ENCODE measurements at regions not wholly inside any gene's neighbourhood (a gene's known extent, or its start where the extent isn't known, plus 50 kb on each side); places are given as distances from the start of the nearest gene placed in this dataset.

DNA sequence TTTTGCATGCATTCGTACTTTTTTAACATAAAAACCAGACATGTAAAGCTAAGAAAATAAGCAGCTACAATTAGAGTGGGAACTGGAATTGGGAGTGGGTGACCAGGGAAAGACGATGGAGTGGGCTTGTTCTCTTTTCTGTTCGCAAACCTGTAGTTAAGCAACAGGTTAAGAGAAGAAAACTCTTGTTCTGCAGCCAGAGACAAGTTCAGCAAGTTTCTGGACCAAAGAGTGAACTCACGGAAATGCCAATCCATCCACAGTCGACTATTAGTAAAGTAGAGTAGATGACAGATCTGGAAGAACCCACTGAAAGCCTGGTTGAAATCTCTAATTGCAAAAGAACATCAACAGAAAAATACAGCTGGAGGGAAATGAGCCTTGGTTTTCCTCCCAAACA lies 197.8 kb downstream of the TFAP2A start:
- H3K4me3 Mint-ChIP-seq (ENCODE audit: low read depth, unreplicated experiment) = no peak overlapping the region
- TF ChIP-seq, protein P1, sequence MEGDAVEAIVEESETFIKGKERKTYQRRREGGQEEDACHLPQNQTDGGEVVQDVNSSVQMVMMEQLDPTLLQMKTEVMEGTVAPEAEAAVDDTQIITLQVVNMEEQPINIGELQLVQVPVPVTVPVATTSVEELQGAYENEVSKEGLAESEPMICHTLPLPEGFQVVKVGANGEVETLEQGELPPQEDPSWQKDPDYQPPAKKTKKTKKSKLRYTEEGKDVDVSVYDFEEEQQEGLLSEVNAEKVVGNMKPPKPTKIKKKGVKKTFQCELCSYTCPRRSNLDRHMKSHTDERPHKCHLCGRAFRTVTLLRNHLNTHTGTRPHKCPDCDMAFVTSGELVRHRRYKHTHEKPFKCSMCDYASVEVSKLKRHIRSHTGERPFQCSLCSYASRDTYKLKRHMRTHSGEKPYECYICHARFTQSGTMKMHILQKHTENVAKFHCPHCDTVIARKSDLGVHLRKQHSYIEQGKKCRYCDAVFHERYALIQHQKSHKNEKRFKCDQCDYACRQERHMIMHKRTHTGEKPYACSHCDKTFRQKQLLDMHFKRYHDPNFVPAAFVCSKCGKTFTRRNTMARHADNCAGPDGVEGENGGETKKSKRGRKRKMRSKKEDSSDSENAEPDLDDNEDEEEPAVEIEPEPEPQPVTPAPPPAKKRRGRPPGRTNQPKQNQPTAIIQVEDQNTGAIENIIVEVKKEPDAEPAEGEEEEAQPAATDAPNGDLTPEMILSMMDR (IDR thresholded peaks at IDR 0.05; ENCODE audit: unreplicated experiment) = no peak
- no peaks in the 10 kb centered on the region for H3K4me1 Mint-ChIP-seq (ENCODE audit: low read depth, unreplicated experiment)
- BruUV-seq (replicated peaks) = no TSS peak
- no peak overlapping the region for H3K27ac Mint-ChIP-seq (ENCODE audit: unreplicated experiment)
- no peaks in the 10 kb centered on the region for H3K36me3 Mint-ChIP-seq (ENCODE audit: insufficient read depth, unreplicated experiment)
- no peaks in the 10 kb centered on the region for H3K27me3 Mint-ChIP-seq (ENCODE audit: unreplicated experiment)
- CTCF ChIA-PET = no interaction called here
- H3K9me3 Mint-ChIP-seq (ENCODE audit: low read depth, unreplicated experiment) = peaks cover 3% of the 10 kb centered on the region
- DNase-seq = no peak
- intact Hi-C loops (cut with micrococcal nuclease; ENCODE audit: unreplicated experiment) = no loop called here

GRCh38 chr6:10215326-10216110 lies 199.4 kb downstream of the TFAP2A start:
- Mint-ChIP-seq H3K9me3 (ENCODE audit: low read depth, unreplicated experiment) (peaks cover 3% of the 10 kb centered on the region), H3K27me3 (ENCODE audit: unreplicated experiment) (no peaks in the 10 kb centered on the region), H3K4me3 (ENCODE audit: low read depth, unreplicated experiment) (no peak overlapping the region), H3K27ac (ENCODE audit: unreplicated experiment) (no peak overlapping the region), H3K36me3 (ENCODE audit: insufficient read depth, unreplicated experiment) (peaks cover 3% of the 10 kb centered on the region), H3K4me1 (ENCODE audit: low read depth, unreplicated experiment) (peaks cover under 1% of the 10 kb centered on the region)
- no peak for DNase-seq
- CTCF ChIA-PET = interaction anchor here (0.5 kb wide), 1 partner anchor 748 kb away, joined by 3 read pairs; no protein-coding TSS in a partner anchor
- TF ChIP-seq, protein P1 (IDR thresholded peaks at IDR 0.05; ENCODE audit: unreplicated experiment) = no peak
- no TSS peak for BruUV-seq (replicated peaks)
- intact Hi-C loops (cut with micrococcal nuclease; ENCODE audit: unreplicated experiment) = no loop called here

DNA sequence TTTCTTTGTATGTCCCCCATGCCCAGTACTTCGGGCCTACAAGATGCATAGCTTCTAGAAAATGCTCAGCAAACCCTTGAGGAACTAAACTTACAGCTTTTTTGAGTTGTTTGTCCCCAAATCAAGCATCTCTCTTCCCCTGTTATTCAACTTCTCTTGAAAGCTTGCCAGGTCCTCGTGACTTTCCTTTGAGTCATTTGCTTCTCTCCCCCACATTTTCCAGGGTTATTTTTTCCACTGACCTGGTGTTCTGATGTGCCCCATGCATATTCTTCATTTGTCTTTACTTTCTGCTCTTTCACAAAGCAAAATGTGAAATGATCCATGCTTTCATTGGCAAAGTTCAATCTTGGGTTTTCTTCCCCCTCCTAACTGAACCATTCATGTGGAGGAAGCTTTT lies 204.8 kb downstream of the TFAP2A start:
- peaks cover 2% of the 10 kb centered on the region for H3K9me3 Mint-ChIP-seq (ENCODE audit: low read depth, unreplicated experiment)
- intact Hi-C loops (cut with micrococcal nuclease; ENCODE audit: unreplicated experiment) = no loop called here
- CTCF ChIA-PET = no interaction called here
- H3K27ac Mint-ChIP-seq (ENCODE audit: unreplicated experiment) = peak overlapping the region; percentile 43
- BruUV-seq (replicated peaks) = no TSS peak
- no peaks in the 10 kb centered on the region for H3K27me3 Mint-ChIP-seq (ENCODE audit: unreplicated experiment)
- H3K4me3 Mint-ChIP-seq (ENCODE audit: low read depth, unreplicated experiment) = no peak overlapping the region
- TF ChIP-seq, protein P1 (IDR thresholded peaks at IDR 0.05; ENCODE audit: unreplicated experiment) = no peak
- DNase-seq = no peak
- peaks cover 4% of the 10 kb centered on the region for H3K36me3 Mint-ChIP-seq (ENCODE audit: insufficient read depth, unreplicated experiment)
- H3K4me1 Mint-ChIP-seq (ENCODE audit: low read depth, unreplicated experiment) = peaks cover 11% of the 10 kb centered on the region

DNA sequence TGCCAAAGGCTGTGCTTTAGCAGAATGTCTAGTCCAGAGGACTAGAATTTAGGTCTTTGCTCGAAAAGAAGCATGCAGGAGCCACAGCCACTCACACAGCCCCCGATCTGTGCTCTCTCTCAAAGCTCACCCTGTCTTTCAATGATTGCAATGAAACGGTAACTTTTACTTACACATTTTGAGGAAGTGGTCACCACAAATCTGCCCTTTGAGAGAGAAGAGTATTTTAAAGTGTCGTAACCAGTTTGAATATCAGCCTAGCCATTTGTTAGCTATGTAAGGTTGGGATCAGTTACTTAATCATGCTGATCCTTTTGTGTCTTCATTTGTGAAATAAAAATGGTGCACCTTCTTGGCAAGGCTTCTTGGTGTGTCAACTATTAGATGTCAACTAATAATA lies 209.0 kb downstream of the TFAP2A start:
- peaks cover 11% of the 10 kb centered on the region for H3K4me1 Mint-ChIP-seq (ENCODE audit: low read depth, unreplicated experiment)
- CTCF ChIA-PET = no interaction called here
- no peak overlapping the region for H3K4me3 Mint-ChIP-seq (ENCODE audit: low read depth, unreplicated experiment)
- no peak overlapping the region for H3K27ac Mint-ChIP-seq (ENCODE audit: unreplicated experiment)
- H3K36me3 Mint-ChIP-seq (ENCODE audit: insufficient read depth, unreplicated experiment) = peaks cover 4% of the 10 kb centered on the region
- no TSS peak for BruUV-seq (replicated peaks)
- H3K27me3 Mint-ChIP-seq (ENCODE audit: unreplicated experiment) = no peaks in the 10 kb centered on the region
- no peak for DNase-seq
- peaks cover 2% of the 10 kb centered on the region for H3K9me3 Mint-ChIP-seq (ENCODE audit: low read depth, unreplicated experiment)
- intact Hi-C loops (cut with micrococcal nuclease; ENCODE audit: unreplicated experiment) = no loop called here
- TF ChIP-seq, protein P1 (IDR thresholded peaks at IDR 0.05; ENCODE audit: unreplicated experiment) = no peak
